Epidermal melanocyte (primary cell): ENCODE measurements at regions not wholly inside any gene's neighbourhood (a gene's known extent, or its start where the extent isn't known, plus 50 kb on each side); places are given as distances from the start of the nearest gene placed in this dataset.

Source experiments
- DNase-seq: peaks from one replicate; pipeline ENCODE4 v3.0.0; 2011; ENCODE audit warnings: low spot score; ENCODE audit not compliant: insufficient read length

DNA sequence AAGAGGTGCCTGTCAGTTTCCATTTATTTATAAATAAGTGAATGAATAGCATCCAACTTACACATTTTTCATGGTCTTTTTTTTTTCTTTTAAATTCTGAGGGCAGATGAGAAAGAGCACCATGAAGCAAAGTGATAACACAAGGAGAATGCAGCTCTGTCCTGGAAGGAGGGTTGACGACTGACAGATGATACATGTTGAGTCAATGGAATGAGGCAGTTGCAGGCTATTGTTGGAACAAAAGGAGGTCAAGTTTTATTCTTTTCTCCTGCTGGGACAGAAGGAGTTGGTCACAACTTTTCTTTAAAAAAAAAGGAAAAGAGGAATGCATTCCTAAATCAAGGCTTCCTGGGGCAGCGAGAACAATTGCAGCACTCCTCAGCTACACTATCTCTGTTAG, 119.9 kb upstream of the PLEKHG7 start:
- no peak for DNase-seq

DNA sequence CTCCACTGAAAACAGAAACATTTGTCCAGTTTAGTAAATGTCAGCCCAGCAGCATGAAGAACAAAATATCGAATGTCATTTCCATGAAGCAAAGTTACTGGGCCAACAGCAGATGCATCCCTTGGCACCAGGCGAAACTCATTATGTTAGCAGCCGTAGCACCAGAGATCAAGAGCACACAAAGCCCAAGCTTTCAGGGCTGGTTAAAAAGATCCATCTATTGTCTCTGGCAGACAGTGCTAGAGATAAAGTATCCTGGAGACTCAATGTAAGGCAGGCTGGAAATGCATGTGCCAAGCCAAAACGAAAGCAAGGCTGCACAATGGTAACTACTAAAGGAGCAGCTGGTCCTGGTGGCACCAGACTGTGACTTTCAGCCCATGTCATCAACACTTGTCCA, 120.3 kb upstream of the PLEKHG7 start:
- no peak for DNase-seq

DNA sequence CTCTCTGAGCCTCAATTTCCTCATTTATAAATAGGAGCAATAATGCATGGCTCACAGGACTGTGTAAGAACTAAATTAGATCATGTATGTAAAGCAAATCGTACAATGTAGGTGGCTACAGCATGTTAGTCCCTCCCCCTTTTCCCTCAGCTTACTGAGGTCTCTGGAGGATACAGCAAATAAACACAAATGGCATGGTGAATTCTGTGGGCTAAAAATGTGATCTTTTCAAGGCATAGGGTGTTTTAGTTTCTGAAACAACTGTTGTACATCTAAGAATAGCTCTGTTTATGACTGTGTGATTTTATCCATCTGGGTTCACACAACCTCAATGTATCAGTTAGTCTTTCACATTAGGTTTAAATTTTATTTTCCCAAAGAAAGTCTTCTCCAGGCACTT, 121.2 kb upstream of the PLEKHG7 start:
- no peak for DNase-seq

DNA sequence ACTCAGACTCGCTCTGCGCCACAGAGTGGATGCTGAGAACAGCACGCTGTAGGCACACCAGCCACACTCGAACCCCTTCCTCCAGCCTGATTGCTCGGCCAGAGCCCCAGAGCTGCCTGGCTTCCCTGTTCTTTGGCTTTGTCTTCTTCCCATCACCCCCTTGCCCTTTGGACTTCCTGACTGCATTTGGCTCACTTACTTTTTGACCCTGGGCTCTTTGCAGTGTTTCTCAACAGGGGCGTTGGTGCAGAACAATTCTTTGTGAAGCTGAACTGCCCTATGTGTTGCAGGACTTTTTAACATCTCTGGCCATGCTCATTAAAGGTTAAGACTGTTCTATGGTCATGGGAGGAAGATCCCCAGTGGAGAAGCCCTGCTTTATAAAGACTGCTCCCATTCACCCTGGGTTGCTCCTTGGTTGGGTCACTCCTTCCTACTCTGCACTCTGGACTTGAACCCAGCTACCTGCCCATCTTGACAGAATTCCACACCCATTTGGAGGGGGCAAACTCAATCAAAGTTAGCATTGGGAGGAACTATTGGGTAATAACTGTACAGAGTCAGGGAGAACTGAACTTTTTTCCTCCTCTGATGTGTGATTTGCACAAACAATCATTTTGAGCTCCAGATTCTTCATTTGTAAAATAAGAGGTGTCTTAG, 127.7 kb upstream of the PLEKHG7 start:
- no peak for DNase-seq

DNA sequence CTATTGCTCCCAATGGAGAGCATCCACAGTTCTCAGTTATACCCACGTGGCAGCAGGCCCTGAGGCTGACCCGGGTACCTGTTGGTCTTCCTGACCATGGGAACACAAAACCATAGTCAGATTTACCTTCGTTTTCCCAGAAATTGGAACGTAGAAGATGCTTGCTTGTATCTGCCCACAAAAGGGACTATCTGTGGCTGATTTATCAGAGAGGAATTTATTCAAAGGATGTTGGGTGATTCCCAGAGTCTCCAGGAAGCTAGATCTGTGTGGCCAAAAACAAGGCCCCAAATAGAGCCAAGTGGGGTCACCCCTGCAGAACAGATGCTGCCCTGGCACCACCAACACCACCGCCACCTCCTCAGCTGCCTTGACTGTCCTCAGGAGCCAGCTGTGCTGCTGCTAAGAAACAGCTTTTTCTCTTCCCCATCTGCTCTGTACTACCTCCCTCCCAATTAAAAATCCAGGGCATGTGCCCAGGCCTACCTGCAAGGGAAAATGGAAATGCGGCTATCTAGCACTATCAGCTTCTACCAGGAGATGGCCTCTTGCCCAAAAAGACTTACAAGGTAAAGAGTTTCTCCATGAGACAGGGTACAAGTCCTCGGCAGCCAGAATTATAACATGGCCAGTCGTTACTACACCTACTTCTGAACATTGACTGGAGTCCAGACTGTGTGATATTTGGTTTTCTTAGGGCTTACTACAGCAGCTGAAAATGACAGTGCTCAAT, 128.6 kb upstream of the PLEKHG7 start:
- DNase-seq: no peak

DNA sequence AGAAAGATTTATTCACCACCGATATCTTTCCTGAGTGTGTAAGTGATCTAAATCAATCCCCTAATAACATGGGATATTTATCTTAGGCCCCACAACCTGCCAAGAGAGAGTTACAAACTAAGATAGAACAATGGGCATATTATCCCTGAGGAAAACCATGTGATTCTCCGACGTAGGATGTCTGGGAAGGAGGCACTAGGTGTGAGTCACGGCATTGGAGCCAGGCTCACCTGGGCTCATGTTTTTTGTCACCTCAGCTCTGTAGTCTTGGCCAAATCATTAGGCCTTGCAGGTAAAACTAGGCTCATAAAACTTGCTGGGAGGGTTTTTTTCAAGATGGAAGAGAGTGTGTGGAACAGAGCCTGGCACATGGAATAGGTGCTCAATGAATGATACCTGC, 129.7 kb upstream of the PLEKHG7 start:
- DNase-seq: no peak

DNA sequence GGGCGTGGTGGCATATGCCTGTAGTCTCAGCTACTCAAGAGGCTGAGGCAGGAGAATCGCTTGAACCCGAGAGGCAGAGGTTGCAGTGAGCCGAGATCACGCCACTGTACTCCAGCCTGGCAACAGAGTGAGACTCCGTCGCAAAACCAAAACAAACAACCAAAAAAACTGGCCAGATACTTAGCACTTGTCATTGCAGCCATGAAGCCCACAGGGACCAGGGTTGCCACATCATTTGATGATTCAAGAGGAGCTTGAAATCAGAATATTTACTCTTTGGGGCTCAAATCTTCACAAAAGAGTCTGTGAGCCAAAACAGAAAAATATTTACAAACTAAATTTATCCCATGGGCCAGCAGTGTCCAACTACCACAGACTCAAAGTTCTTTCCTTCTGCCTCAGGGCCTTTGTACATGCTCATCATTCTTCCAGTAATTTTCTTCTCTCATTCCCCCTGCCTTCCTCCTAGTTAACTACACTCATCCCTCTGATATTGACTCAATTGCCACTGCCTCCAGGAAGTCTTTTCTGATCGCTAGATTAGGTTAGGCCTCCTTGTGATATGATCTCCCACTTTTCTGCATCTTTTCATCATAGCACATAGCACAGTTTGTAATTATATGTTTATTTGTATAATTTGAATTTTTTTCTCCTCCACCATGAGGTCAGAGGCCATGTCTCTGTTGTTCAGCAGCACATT, 130.8 kb upstream of the PLEKHG7 start:
- DNase-seq: no peak

DNA sequence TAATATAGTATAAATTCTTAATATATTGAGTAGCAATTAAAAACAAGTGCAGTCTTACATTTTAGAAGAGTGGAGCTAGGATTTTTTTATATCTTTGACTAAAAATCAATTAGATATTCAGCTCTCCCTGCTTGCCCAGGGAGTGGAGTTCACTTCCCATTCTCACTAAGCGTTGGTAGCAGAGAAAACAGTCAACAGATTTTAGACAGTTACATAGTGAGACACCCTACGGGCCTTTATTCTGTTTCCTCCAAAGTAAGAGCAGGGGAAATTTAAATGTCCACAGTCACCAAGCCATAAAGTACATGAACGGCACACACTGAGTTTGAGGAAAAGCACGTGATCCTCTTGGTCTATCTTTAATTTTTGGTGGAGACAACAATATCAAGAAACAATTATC, 131.6 kb upstream of the PLEKHG7 start:
- no peak for DNase-seq

DNA sequence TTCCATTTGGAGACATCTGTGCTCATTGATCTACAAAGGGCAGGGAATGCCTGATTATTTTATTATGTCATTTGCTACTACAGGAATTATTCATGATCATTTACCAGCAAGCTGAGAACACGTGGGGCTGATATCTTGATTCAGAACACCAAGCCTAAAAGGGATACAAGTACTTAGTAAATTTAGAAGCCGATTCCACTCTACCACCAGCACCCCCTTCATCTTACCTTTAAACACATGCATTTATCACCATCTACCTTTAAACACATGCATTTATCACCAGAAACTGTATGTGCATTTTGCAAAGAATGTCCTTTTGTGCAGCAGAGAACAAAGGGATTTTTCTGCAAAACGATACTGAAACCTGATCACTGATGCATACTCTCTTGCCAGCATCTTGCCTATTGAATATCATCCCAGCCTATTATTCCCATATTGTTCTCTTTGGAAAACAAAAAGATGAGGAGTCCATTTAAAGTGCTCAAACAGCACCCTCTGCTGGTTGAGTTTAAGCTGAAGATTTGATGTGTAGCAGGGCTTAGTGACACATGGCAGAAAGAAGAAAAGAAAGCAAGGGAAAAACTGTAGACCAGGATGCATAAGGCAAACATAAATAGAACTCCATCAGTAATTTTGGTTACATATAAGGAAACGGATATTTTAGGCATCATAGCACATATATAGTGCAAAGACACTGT, 132.6 kb upstream of the PLEKHG7 start:
- DNase-seq: peak; percentile 72

DNA sequence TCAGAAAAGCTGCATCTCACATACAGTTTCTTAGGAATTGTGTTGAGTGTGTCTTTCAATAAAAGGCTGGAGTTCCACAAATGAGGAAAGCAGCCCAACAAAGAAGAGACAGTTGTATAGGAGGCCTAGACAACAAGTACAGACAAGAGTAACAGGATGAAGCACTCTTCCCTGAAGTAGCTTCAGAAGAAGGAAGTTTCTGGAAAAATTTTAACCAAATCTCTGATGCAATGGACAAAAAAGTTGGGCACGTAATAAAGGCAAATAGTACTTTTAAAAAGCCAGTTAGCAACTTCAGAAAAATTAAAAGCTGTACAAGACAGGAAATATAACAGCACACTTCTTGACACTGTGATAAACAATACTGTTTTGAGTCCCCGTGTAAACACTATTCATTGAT, 134.1 kb upstream of the PLEKHG7 start:
- DNase-seq: no peak

DNA sequence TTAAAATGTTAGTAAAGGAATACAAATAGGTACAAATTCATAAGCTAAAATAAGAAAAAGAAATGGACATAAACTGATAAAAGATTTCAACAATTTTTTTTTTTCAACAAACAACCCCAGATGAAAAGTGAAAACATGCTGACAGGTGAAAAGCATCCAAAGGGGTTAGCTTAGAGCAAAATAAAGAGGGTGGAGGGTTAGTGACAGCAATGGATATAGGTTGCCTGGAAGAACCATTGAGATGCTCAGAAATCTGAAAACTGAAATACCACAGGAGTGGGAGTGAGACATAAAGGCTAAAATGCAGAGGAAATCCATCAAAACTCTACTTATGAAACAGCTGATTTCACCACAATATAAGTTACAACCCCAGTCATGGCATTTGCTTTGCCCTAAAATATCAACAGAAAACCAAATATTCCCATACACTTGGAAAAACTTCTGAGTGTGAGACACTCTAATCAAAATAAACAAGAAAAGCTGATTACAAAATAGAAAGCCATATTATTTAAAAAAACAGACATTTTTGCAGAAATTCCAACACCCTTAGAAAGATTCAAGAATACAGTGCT, 136.3 kb upstream of the PLEKHG7 start:
- no peak for DNase-seq

DNA sequence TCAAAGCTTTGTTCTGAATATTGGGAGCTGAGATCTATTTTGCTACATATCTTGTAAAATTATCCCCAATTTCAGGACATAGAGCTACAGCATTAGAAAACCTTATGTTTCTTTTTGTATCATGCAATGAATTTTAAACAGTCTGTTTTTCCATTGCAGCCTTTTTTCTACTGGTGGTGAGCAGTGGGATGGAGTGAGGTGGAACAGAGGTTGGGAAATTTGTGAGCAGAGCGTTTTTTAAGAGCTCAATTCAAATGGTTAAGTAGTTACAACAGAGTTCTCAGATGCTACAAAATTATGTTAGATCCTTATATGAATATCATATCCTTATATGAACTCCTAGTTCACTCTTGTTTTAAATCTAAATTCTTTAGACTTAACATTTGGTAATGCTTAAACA, 139.0 kb upstream of the PLEKHG7 start:
- no peak for DNase-seq

DNA sequence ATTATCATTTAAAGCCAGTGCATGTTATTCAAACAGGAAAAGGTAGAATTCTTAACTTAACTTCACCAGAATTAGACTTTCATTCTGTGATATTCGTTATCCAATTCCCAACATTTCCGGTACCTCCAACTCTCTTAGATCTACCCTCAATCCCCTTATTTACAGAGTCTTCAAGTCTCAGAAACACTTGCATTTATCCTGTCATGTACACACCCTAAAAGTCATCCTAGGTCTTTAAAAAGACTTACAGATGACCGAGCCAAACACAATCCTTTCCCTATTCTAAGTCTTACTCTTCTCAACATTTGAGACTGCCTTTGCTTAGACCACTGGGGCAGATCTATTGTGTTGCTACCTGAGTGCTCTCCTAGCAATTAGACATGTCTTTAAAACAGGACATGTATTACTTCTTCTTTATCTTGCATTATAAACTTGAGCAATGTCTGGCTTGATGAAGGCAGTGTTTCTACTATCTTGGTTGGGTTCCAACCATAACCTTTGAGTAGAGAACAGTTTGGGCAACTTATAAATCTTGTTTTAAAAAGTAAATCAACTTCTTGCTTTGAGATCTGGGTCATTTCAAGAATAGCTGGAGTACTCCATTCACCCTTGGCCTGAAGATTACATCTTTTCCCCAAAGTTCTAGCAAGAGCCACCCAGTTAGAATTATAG, 140.6 kb upstream of the PLEKHG7 start:
- DNase-seq: no peak

DNA sequence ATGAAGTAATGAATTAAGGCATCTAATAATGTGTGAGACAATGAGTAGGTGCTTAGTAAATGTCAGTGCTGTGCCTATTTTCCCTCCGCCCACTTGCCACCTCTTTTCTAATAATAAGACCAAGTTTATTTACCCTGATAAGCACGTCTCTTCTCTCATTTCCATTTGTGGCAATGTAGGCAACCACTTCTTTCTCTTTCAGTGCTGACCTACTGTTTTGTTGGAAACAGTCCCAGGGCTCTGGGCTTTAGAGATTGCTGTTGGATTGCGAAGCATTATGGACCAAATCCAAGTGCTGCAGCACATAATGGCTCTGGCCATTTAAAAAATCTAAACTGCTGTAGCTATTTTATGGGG, 141.3 kb upstream of the PLEKHG7 start:
- DNase-seq: no peak

DNA sequence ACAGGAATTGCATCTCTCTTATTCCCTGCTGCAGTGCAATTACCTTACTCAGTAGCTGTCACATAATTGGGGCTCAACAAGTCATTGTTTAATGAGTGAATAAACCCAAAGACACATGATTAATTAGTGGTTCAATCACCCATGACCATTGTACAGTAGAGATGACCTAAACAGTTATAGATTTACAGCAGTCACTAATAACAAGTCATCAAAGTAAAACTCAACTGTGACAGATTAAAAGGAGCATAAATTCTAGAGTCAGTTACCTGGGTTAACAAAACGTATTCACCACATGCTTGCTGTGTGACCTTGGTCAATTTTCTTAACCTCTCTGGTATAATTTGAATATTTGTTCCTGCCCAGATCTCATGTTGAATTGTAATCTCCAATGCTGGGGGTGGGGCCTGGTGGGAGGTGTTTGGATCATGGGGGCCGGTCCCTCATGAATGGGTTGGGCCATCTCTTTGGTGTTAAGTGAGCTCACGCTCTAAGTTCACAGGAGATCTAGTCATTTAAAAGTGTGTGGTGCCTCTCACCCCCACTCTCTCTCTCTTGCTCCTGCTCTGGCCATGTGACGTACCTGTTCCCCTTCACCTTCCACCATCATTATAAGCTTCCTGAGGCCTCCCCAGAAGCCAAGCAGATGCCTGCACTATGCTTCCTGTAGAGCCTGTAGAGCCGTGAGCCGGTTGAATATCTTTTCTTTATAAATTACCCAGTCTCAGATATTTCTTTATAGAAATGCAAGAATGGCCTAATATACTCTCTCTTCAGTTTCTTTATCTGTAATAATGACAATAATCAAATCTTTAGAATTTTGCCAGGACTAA, 141.9 kb upstream of the PLEKHG7 start:
- DNase-seq: no peak

DNA sequence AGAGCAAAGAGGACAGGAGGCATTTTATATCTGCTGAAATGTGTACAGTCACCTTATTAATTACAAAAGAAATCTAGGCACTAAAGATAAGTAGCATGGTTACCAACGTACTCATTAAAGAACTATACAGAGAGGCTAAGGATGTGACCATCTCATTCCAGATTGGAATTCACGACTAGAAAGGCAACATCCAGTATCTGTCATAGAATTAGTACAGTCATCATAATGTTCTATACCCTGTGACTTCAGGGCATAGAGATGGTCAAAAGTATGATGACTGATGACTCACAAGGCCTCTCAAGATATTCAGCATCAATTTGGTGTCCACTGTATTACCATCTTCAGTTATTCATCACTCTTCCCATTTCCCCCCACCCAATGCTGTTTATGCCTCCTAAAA, 144.0 kb upstream of the PLEKHG7 start:
- no peak for DNase-seq

DNA sequence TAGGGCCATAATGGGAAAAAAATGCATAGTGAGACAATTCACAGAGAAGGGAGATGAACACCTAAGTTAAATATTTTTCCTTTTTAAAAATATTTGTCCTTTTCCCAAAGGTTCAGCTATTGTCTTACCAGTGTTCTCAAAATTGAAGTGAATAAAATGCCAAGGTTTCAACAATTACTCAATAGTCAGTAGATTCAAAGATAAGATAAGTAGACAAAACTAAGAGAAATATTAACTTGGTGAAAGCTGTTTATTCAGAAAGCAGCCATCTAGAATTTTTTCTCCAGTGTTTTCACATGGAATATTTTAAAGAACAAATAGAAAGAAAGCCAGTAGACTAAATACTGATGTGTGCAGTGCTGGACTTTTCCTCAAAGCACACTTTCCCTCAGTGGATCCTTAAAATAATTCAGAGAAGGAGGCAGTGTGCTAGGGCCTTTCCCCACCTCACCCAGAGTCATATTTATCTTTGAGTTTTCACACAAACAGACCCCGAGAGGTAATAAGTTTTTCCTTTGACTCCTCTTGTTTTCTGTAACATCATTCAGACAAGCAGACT, 144.5 kb upstream of the PLEKHG7 start:
- DNase-seq: no peak

DNA sequence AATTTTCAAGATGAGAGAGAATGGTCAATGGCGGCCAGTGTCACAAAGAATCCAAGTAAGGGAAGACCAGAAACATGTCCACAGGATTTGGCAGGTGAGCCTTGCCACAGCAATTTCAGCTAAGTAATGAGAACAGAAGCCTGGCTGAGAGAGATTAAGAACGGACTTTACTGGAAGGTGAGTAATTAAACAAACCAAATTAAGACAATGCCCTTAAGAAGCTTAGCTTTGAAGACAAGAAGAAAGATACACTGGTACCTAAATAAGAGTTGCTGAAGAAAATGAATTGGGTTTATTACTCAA, 145.4 kb upstream of the PLEKHG7 start:
- DNase-seq: no peak

DNA sequence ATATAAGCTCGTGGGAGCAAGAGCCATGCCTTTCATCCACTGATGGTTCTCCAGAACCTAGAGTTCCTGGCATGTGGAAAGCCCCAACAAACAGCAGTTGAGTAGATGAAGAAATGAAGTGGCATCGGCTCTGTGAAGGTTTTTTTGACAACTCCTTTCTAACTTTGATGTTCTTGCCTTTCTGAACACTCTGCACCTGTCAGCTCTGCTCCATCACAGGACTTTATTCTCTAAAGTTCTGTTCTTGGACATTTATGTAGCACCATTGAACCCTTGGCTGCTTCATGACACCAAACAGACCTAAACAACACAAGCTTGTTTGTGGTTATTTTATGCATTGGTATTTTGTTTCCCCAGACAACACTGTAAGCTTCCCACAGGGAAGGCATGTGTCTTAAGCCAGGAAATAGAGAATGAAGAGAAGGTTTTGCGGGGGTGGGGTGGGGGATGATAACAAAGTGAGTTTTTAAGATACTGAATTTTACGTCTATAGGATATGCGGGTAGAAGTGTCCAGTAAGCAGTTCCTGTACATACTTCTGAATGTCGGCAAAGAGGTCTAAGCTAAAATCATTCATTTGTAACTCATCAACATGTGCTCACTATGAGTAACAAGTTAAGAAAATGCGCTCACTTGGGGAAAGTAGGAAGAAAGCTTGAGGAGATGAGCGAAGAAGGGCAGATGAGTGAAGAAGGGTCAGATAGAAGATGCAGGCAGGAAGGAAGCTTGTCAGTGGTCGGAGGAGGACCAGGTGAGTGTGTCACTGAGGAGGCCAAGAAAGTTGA, 146.0 kb upstream of the PLEKHG7 start:
- DNase-seq: no peak

DNA sequence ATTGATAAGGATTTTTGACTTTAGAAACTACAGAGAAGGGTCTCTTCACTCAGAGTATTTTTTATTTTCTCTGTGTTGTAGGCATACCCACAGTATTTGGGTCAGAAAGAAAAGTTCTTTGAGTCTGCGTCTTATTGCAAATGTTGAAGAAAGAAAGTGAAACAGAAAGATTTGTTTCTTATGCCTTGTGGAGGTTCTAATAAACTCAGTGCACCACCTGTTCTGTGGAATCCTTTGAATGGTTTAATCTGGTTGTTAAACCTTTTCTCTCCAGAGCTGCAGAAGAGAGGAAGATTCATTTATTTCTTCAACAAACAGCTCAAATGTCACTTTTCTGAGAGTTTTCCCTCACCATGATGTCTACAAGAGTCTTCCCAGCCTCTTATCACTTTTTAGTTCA, 146.6 kb upstream of the PLEKHG7 start:
- no peak for DNase-seq
